NCI-H2107 treated with DMSO at 0.1 percent for 48 hours (cell line): ENCODE measurements at regions not wholly inside any gene's neighbourhood (a gene's known extent, or its start where the extent isn't known, plus 50 kb on each side); places are given as distances from the start of the nearest gene placed in this dataset.
A peak's percentile ranks its signal among the peaks of the same experiment; 100 is the strongest.
"Not testable (repeated sequence)": the region's sequence is repeated elsewhere in the genome, so short reads cannot be mapped to it uniquely, and the experiment has no call there.

Source experiments
- DNase-seq: peaks from one replicate; lab custom pipeline; 2025; ENCODE audit not compliant: unreplicated experiment; lab: John Stamatoyannopoulos, UW

DNA sequence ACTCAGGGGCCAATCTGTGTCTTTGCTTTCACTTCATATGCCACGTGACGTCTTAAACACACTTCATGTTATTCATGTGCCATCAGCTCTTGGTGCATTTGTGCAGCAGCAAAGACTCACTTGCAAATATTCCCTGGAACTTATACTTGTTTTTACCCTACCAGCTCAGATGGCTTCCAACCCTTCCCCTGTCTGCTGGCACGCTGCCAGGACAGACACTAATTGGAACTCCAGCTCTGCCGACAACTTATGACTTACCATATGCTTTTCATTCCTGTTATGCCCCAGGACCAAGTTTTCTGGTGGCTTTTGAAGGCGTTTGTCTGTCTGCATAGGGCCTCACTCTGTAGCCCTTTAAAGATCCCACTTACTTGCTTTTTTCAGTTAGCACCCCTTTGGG lies 261.7 kb upstream of the GNPDA2 start:
- DNase-seq, result no peak

DNA sequence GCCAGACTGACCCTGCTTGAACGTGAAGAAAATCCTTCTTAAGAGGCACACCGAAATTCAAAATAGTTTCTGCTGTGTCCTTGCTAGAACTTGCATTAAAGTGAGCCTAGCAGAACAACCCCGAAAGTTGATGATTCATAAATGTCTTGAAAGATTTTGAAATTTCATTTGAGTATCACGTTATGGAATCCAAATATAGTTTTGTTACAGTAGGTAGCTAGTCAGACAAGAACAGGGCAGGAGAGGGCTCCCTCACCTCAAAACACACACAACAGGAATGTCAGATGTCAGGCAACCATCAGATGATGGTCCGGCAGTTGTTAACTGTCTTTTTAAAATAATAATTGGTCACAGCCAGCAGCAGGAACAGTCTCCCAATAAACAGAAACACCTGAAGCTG lies 259.6 kb upstream of the GNPDA2 start:
- no peak for DNase-seq

DNA sequence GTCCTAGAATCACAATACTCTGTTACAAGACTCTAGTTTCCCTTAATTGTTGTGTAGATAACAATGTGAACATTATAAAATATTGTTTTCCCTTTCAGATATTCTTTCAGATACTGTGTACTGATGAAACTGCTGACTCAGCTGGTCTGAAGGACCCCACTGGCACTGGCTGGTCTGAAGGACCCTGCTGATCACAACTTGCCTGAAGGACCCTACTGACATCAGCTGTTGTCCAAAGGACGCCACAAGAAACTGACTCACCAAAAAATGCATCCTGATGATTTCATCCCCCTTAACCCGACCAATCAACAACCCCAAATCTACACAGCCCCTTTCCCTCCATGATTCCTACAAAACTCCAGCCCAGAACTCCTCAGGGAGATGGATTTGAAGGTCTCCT lies 258.8 kb upstream of the GNPDA2 start:
- no peak for DNase-seq

DNA sequence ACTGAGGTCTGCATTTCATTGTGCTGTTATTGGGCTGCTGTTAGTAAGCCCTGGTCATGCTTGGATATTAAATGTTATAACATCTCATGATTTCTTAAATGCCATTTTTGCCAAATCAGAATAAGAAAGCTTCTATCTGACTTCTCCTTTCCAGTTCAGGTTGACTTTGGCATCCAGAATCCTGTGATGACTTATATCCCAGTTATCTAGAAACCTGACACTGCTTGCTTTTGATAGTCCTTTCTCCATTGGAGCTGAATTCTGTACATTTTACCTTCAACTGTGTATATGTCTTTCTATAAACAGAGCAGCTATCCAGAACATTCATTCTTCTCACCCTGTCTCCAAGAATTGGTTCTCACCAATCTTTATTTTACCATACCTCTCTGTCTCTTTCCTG lies 257.7 kb upstream of the GNPDA2 start:
- DNase-seq, result no peak

DNA sequence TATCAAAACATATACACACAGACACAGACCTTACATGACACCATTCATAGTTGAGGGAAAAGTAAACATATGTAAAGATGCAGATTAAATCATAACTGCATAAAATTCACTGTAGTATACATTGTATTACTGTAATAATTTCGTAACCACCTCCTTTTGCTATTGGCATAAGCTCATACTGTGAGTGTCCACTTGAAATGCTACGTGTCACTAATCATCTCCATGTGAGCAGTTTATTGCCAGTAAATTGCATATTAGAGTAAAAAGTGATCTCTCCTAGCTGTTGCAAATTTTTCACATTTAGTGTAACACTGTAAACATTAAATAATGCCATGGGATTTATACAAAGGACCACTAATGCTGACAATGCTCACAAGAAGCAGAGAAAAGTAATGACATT lies 256.7 kb upstream of the GNPDA2 start:
- DNase-seq, result no peak

DNA sequence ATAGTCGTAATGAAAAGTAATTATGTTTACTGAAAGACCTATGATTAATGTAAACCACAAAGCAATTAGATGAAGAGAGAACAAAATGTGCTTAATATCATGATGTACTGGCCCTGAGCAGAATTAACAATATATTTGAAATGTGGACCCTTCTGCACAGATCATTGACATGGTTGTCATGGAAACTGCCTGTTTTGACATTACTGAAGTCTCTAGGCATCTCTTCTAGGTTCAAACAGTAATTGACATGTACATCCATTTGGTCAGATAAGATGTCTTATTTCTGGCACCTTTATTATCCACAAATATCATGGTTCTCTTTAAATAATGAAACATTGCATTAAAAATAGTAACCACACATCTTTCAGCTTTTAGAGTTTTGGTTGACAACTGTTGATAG lies 251.7 kb upstream of the GNPDA2 start:
- no peak for DNase-seq

DNA sequence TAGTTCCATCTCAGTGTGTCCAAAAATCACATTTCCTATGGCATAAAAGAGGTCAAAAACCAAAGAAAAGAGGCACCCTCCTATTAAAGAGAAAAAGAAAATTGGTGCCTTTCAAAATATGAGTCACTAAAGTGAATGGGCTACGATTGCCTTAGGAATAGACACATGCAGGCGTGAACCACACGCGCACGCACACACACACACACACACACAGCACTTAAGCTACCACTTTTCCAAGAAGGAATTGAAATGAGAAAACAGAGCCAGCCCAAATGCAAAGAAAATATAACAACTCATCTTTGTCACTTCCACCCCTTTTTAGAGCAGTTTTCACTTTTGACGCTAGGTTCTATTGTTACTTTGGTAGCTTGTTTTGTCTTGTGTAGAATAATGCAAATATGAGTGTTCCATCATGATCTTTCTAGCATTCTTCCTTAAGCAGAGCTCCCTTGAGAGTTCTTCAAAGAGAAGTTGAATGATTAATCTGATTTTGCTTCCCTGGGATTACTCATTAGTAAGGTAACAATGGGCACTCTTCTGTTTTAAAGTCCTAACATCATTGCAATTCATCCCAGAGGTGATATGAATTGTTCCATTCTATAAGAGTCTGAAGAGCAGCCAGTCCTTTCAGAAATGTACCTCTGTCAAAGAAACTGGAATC lies 239.2 kb upstream of the GNPDA2 start:
- DNase-seq, result no peak

DNA sequence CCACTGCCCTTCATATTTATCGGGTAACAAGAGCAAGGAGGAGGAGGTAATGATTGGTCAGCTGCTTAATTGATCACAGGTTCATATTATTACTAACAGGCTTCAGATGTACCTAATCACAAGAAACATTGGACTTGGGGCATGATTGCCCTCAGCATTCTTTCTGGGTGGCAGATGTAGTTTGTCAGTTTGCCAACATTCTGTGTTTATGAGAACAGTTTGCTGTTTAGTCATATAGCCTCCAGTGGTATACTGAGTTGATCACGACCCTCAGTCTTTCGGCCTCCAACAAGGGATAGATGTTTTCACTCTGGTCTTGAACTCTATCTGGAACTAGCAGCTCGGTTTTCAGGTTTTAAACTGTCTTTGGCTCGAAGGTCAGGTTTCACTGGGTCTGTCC lies 237.7 kb upstream of the GNPDA2 start:
- DNase-seq, result not testable (repeated sequence)

DNA sequence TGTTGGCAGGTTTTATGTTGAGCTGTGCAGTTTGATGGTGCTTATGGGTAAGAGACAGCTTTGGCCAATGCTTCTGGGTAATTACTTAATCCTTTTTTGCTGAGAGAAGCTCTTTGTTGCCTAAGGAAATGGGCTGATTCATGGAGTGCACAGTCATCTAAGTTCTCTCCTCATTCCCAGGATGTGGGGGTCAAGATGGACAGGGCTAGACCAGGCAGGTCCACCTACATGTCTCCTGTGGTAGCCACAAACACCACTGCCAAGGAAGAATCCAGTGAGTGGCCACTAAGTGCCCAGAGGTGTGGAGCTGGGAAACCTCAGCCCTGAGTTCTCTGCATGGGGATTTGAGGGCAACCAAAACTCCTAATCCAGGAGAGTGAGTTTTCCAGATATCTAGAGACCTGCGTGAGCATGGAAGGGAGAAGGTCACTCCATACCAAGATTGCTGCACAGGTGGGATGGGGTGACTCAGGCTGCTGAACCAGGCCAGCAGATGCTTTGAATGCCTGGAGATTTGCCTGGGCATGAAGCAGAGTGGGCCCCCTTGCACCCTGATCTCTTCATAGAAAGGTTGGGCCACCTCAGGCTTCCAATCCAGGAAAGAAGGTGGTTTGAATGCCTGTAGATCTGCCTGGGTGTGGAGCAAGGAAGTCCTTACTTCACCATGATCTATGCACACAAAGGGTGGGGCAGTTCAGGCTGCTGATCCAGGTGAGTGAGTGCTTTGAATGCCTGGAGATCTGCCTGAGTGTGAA lies 234.8 kb upstream of the GNPDA2 start:
- no peak for DNase-seq

DNA sequence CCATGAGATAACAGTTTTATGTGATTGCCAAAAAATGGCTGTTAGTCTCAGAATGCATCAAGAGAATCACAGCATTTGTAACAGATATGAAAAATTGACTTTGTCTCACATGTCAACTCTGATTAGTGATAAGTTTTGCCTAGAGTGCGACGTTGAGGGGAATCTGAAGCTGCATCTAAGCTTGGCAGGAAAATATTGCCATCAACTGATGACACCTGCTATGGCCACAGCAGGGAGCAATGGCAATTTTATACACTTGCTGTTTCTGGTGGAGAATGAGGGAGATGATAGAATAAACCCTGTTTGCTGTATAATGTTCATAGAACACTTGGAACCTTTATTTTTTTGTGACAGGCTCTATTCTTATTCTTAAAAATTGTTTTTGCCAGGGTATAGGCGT lies 205.4 kb upstream of the GNPDA2 start:
- no peak for DNase-seq

DNA sequence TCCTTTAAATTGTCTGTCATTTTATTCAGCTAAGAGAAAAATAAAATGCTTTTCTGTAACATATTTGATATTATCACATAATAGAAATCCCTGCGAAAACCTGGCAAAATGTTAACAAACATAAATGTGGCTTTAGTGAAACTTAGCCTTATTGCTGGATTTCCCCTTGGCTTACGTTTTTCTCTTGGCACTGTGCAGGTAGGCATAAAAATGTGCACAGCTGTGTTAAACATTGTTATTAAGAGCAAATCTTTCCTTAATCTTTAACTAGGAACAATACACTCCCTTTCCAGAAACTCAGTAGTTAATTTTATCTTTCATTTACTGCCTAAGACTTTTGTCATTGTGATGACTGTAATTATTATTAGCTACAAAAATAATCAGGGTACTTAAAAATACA lies 202.4 kb upstream of the GNPDA2 start:
- DNase-seq, result no peak

DNA sequence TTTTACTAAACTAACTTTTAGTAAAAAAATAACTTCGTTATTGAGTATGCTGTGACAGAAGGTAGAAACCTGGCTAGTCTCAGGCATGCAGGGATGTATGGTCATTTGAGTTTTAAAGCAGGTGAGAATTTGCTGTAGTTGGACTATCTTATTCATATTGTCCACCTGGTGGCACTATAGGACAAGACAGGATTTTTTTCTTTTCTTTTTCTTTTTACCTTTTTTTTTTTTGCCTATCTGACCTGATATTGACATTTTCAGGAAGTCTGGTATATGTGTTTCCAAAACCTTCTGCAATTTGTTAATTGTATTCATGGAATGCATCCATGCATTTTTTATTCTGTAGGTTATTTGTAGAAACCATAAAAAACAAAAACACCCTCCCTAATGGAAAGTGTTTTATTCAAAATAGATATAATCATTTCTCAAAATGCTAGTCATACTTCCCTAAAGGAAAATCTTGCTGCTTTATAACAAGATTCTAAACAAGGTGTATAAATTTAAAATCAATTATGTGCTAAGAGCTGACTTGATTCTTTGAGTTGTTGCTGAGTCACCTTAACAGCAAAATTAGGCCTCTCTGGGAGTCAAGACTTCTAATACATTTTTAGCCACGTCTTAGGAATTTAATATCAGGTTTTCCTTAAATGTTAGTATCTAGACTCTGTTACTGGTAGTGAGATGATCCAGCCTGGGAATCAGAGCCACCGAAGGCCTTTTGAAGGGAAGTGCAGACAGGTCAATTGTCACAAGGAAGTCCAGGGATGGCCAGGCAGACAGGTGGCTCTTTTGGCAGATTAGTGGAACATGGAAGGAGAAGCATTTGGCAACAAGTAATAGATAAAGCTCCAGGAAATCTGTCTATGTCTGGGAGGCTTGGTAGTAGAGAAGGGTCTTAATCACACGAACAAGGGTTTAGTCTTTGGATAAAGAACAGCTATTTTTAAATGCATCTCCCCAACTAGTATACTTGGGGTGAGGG lies 201.3 kb upstream of the GNPDA2 start:
- no peak for DNase-seq

DNA sequence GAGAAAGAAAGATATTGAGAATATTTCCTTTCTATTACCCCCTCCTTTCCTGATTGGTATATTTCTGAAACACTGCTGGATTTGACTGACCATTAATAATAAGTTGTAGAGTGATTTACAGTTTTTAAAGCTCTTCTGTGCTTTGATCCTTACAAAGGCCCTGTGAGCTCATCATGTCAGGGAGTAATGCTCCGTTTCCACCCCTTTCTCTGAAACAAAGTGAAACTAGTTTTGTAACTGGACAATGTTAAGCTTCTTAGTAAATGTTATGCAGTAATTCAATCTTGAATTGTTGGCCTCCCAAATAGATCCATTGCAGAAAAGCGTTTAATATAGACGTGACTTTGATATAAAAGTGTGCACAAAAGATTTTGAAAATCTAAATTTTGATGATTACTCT lies 190.1 kb upstream of the GNPDA2 start:
- peak; percentile 2 for DNase-seq

DNA sequence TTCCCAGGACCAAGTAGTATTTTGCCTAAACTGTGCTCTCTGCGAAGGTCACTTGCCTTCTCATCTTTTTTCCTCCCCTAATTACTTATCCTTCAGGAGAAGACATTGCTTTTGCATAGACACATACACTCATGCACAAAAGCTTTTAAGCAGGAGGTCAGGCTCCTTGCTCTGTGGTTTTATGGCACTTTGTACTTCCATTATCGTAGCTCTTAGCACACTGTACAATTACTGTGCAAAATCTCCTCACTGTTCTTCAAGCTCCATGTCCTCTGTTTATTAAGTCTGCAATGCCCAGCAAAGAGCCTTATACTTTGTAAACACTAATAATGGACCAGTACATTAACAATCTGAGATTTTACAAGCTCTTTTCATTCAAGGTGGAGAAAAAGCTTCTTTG lies 188.4 kb upstream of the GNPDA2 start:
- DNase-seq, result no peak

DNA sequence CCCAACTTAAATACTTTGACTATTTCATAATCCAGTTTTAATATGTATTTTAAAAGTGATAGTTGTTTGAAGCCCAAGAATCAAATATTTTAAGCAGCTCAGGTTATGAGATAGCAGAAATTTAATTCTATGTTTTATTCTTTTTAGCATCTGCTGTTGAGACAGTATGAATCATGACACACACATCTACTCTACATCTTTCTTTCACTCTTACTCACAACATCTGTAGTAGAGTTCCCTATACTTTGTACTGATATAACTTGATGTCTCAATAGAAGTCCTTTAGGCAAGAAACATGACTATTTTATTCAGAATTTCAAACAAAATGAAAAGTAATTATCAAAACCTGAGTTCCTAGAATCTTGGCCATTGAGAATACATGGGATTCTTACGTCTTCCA lies 187.9 kb upstream of the GNPDA2 start:
- no peak for DNase-seq

DNA sequence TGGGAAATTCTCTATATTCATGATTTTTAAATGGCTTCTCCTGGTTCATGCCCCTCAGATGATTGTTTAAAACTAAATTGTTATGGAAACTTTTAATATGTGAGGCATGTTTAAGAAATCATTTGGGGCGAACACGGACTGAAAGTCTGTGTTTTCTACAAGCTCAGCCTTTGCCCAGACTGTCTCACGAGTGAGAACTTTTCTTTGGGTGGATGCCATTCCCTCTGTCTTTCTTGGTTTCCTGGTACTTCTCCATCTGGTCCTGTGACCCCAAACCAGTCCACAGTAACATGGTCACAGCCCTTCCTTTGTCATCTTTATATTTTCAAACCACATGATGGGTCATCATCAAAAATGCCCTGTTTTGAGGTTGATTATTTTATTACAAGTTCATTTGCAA lies 186.6 kb upstream of the GNPDA2 start:
- no peak for DNase-seq

DNA sequence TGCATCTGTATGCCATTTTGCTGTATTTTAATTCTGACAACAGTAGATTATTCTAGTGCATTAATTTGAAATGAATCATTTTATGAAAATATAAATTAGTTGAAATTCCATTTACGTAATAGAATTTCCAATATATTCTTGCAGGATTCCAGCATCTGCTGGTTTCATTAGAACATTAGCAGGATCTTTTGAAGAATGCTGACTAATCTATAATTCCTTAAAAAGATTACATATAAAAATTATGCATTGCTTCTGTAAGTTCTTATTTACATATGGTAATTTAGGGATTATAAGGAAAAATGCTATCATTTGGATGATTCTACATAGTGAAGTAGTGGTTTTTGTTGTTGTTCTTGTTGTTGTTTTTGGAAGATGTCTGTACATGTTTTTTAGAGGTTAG lies 182.2 kb upstream of the GNPDA2 start:
- DNase-seq, result no peak

DNA sequence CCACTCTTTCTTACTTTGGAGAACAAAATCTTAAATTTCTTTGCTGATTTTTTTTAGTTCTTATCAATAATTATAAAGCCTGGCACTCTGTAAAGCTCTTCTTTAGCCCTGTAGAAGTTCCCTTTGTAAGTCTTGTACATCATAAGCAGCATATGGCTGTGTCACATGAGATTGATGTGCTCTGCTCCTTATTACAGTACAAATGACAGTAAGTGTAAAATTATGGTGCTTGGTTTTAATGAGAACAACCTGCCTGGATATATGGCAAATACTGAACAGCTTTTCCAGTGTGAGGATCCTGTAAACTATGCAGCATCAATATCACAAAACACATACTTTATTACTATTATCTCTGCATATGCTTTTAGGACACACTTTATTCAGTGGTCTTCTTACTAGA lies 145.9 kb upstream of the GNPDA2 start:
- DNase-seq, result no peak

DNA sequence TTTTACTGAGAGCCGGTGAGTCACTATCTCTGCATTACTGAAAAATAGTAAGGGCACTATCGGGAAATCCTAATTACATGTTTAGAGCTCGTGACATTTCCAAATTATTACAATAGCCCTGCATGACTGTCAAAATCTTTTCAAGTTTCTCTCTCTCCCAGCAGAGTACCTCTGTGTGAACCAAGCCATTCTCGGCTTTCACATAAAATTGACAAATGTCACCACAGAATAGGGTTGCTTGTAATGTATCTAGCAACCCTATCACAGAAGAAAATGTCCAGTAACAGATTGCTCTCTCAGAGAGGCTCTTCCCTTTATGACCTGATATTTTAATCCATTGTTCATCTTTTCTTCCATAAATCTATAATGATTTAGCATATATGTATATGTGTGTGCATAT lies 144.8 kb upstream of the GNPDA2 start:
- no peak for DNase-seq

DNA sequence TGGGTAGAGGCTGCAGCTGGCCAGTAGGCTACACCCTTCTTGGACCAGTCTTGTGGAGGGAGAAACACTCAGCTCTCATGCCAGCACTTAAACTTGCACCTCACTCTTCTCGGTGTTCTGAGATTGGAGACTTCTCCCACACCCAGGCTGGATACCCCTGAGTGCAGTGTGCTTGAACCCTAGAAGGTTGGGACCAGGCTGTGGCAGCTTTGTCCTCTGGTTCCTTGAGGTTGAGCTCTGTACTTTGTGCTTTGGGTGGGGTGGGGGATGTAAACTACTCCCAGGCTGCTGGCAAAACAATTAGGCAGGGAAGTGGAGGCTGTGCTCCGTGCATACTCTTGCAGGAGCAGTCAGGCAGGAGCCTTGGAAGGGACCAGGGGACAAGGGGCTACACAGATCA lies 143.6 kb upstream of the GNPDA2 start:
- no peak for DNase-seq

DNA sequence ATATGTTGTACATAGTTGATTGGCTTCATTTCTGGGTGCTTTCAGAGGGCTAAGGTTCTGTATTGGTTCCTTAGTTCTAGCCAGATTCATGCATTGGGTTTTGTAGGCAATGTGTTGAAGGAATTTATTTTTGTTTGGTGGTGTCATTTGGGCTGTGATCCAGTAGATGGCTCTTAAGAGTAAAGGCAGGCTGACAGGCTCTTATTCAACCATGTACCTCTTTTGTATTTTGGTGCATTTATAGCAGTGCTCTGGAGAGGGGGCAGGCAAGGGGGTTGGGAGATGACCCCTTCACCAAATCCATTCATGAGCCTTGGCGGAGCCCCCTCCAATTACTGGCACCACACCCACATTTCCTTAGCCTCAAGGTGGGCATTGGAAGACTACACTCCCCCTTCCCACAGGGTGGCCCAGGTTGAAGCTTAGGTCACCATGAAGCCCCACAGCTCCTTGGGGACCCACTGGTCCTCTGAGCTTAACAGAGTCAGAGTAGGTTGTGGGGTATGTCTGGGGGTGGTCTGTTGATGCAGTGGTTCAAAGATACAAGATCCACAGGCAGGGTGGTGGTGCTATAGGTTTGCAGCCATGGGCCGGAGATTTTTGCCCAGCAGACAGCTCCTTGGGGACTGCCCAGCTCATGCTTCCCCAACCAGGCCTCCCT lies 143.0 kb upstream of the GNPDA2 start:
- DNase-seq, result no peak
